ENCODE measurements at regions not wholly inside any gene's neighbourhood (a gene's known extent, or its start where the extent isn't known, plus 50 kb on each side); places are given as distances from the start of the nearest gene placed in this dataset.

GRCh38 chr7:41198502-41198901, 504.4 kb downstream of the INHBA start:
- TF ChIP-seq CTCF (IDR thresholded peaks at IDR 0.05; ENCODE audit: low read depth, low read length), result no peak
- TF ChIP-seq EZH2phosphoT487 (IDR thresholded peaks at IDR 0.05; ENCODE audit: low read depth), result no peak

All from OCI-LY3 (cell line).